SK-N-SH (cell line): ENCODE measurements at regions not wholly inside any gene's neighbourhood (a gene's known extent, or its start where the extent isn't known, plus 50 kb on each side); places are given as distances from the start of the nearest gene placed in this dataset.
"Not testable (repeated sequence)": the region's sequence is repeated elsewhere in the genome, so short reads cannot be mapped to it uniquely, and the experiment has no call there.

Experiments
- CTCF ChIA-PET: fragments of 300-600, 350-600 bp; formaldehyde crosslinking; extraction: SDS; loops from one replicate; lab custom pipeline; 2021; lab: Yijun Ruan, JAX
- POLR2A ChIA-PET: fragments of 350-600 bp; sonication (Branson Sonifier 250); formaldehyde crosslinking; extraction: SDS; loops from one replicate; lab custom pipeline; 2020; ENCODE audit warnings: antibody characterized with exemption, inconsistent platforms; lab: Yijun Ruan, JAX
- DNase-seq: peaks from one replicate; pipeline ENCODE4 v3.0.0; 2012
- H2AFZ ChIP-seq: fragments of 200-600 bp; sonication (generic); 2 replicates; pipeline ENCODE4 v1.8.1; 2016; ENCODE audit warnings: antibody characterized with exemption, mild to moderate bottlenecking, low read depth
- H3F3A ChIP-seq: fragments of 200-600 bp; sonication (generic); replicated peaks from 2 replicates; pipeline ENCODE3; 2016; ENCODE audit warnings: antibody characterized with exemption, mild to moderate bottlenecking; ENCODE audit not compliant: insufficient read depth
- H3K27ac ChIP-seq, 2 experiments: fragments of 200-500 bp in 1 of 2; fragments of 200-600 bp in 1 of 2; sonication (Bioruptor generic) in 1 of 2; sonication (generic), shearing (Covaris generic) in 1 of 2; 2 replicates each; pipeline versions ENCODE4 v1.5.1 to v1.6.1; 2014 to 2016; ENCODE audit warnings: low read depth in 2 of 2, inconsistent platforms in 1 of 2, low read length in 1 of 2, mild to moderate bottlenecking in 1 of 2, mixed read lengths in 1 of 2
- H3K27me3 ChIP-seq: fragments of 200-600 bp; sonication (generic), shearing (Covaris generic); 2 replicates; pipeline ENCODE4 v1.6.1; 2016; ENCODE audit warnings: mixed run types; ENCODE audit not compliant: insufficient read depth
- H3K36me3 ChIP-seq, 2 experiments: fragments of 200-500 bp in 1 of 2; fragments of 200-600 bp in 1 of 2; sonication (Bioruptor generic) in 1 of 2; sonication (generic) in 1 of 2; replicated peaks in 1 of 2; 2 replicates each; pipeline versions ENCODE3 to v1.5.1; 2014 to 2016; ENCODE audit warnings: low read length in 1 of 2, mild to moderate bottlenecking in 1 of 2; ENCODE audit not compliant: insufficient read depth in 2 of 2, control insufficient read depth in 1 of 2
- H3K4me1 ChIP-seq, 2 experiments: fragments of 200-500 bp in 1 of 2; fragments of 200-600 bp in 1 of 2; sonication (Bioruptor generic) in 1 of 2; sonication (generic), shearing (Covaris generic) in 1 of 2; 2 replicates each; pipeline versions ENCODE4 v1.5.1 to v1.6.1; 2014 to 2016; ENCODE audit warnings: low read depth in 1 of 2, low read length in 1 of 2, mixed run types in 1 of 2; ENCODE audit not compliant: insufficient read depth in 2 of 2, control insufficient read depth in 1 of 2
- H3K4me2 ChIP-seq: fragments of 200-600 bp; sonication (generic), shearing (Covaris generic); 2 replicates; pipeline ENCODE4 v1.6.1; 2017; ENCODE audit warnings: mixed run types
- H3K4me3 ChIP-seq, 2 experiments: fragments of 200-500 bp in 1 of 2; fragments of 200-600 bp in 1 of 2; sonication (Bioruptor generic) in 1 of 2; sonication (generic), shearing (Covaris generic) in 1 of 2; 2 replicates each; pipeline versions ENCODE4 v1.5.1 to v1.8.1; 2014 to 2016; ENCODE audit warnings: low read depth in 2 of 2, inconsistent platforms in 1 of 2, low read length in 1 of 2, mild to moderate bottlenecking in 1 of 2, mixed read lengths in 1 of 2, moderate library complexity in 1 of 2
- H3K79me2 ChIP-seq: fragments of 200-600 bp; sonication (generic); 2 replicates; pipeline ENCODE4 v1.8.1; 2017; ENCODE audit warnings: mild to moderate bottlenecking; ENCODE audit not compliant: insufficient read depth
- H3K9ac ChIP-seq: fragments of 200-600 bp; sonication (generic); 2 replicates; pipeline ENCODE4 v1.6.1; 2017; ENCODE audit warnings: mixed run types
- H3K9me2 ChIP-seq: fragments of 200-600 bp; sonication (generic); 2 replicates; pipeline ENCODE4 v1.6.1; 2017; ENCODE audit warnings: mixed run types
- H3K9me3 ChIP-seq: fragments of 200-600 bp; sonication (generic); 2 replicates; pipeline ENCODE4 v1.6.1; 2017; ENCODE audit warnings: mixed run types, mild to moderate bottlenecking, moderate library complexity
- H4K20me1 ChIP-seq: fragments of 200-600 bp; sonication (generic); 2 replicates; pipeline ENCODE4 v1.6.1; 2017; ENCODE audit warnings: mild to moderate bottlenecking, mixed run types; ENCODE audit not compliant: insufficient read depth
- CTCF ChIP-seq: fragments of 200-600 bp; sonication (generic); IDR thresholded peaks from 2 replicates; pipeline ENCODE4 v1.6.1; 2017; ENCODE audit warnings: antibody characterized with exemption, mild to moderate bottlenecking, moderate library complexity
- FOSL2 ChIP-seq: IDR thresholded peaks from 2 replicates; pipeline ENCODE4 v1.4.0; 2012; ENCODE audit warnings: low read depth, mild to moderate bottlenecking, moderate library complexity, borderline replicate concordance
- FOXM1 ChIP-seq: IDR thresholded peaks from 2 replicates; pipeline ENCODE4 v1.4.0; 2012; ENCODE audit warnings: low read depth, mild to moderate bottlenecking
- NFIC ChIP-seq: IDR thresholded peaks from 2 replicates; pipeline ENCODE4 v1.4.0; 2012; ENCODE audit warnings: borderline replicate concordance
- PBX3 ChIP-seq: IDR thresholded peaks from 2 replicates; pipeline ENCODE4; 2012
- POLR2AphosphoS5 ChIP-seq: IDR thresholded peaks from 2 replicates; pipeline ENCODE4 v1.6.1; 2012; ENCODE audit warnings: low read depth, low read length
- RAD21 ChIP-seq: IDR thresholded peaks from 2 replicates; pipeline ENCODE4 v1.6.1; 2012; ENCODE audit warnings: mild to moderate bottlenecking, low read length
- RFX5 ChIP-seq: IDR thresholded peaks from 2 replicates; pipeline ENCODE4 v1.6.1; 2012; ENCODE audit warnings: mild to moderate bottlenecking, improper control_type of control experiment, low read length
- RXRA ChIP-seq: IDR thresholded peaks from 2 replicates; pipeline ENCODE4 v1.4.0; 2012; ENCODE audit warnings: low read depth, mild to moderate bottlenecking, borderline replicate concordance
- TAF1 ChIP-seq: IDR thresholded peaks from 2 replicates; pipeline ENCODE4 v1.6.1; 2012; ENCODE audit warnings: low read depth, mild to moderate bottlenecking, low read length, moderate library complexity, borderline replicate concordance
- USF1 ChIP-seq: IDR thresholded peaks from 2 replicates; pipeline ENCODE4 v1.4.0; 2012; ENCODE audit warnings: low read depth, borderline replicate concordance
- USF2 ChIP-seq: fragments of 150-350 bp; IDR thresholded peaks from 2 replicates; pipeline ENCODE4 v1.6.1; 2017; ENCODE audit warnings: antibody characterized with exemption, low read length, low read depth, borderline replicate concordance
- ZBTB33 ChIP-seq: IDR thresholded peaks from 2 replicates; pipeline ENCODE4 v1.4.0; 2012; ENCODE audit warnings: low read depth, borderline replicate concordance
- WGBS: methylation state at CpG from one replicate; pipeline ENCODE4 v1.1.6; 2017; ENCODE audit warnings: low lambda C conversion rate; 5-methylcytosine and 5-hydroxymethylcytosine counted together

GRCh38 chr1:113207019-113207418 lies 134.0 kb downstream of the LRIG2 start:
- Histone ChIP-seq H3K9me2 (no peaks in the 10 kb centered on the region), H3K9me3 (no peaks in the 10 kb centered on the region), H3K9ac (no peak overlapping the region), H3K27ac (no peak overlapping the region), H3K27me3 (no peaks in the 10 kb centered on the region; the same call in 1 of the 2 replicates), H3K4me3 (no peak overlapping the region), H3K79me2 (no peaks in the 10 kb centered on the region), H3K4me1 (peaks cover 0 to 32% of the 10 kb centered on the region in 2 experiments; a peak in 2 of 4 replicates), H2AFZ (no peak overlapping the region), H3K36me3 (no peaks in the 10 kb centered on the region)
- DNase-seq: no peak
- 0% methylated on average over 1 of the region's 2 CpGs for WGBS
- CTCF ChIA-PET: interaction anchor here (1.0 to 1.4 kb wide), 3 partner anchors 12 to 134 kb away, joined by 3 to 5 read pairs (median 4); partner anchors contain the start of gene LRIG2
- POLR2A ChIA-PET: no interaction called here
- TF ChIP-seq NFIC (no peak), CTCF (no peak), RXRA (no peak)
- TF ChIP-seq, all 33 proteins: peak for 0
- Histone ChIP-seq H3F3A (no peaks in the 10 kb centered on the region), H3K4me2 (no peak overlapping the region), H4K20me1 (no peaks in the 10 kb centered on the region)

GRCh38 chr1:113207457-113207856 lies 134.5 kb downstream of the LRIG2 start:
- Histone ChIP-seq H3K4me3 (no peak overlapping the region), H3K79me2 (no peaks in the 10 kb centered on the region), H3K4me2 (no peak overlapping the region), H3F3A (no peaks in the 10 kb centered on the region), H3K9me3 (no peaks in the 10 kb centered on the region), H2AFZ (no peak overlapping the region), H3K36me3 (no peaks in the 10 kb centered on the region), H3K9ac (no peak overlapping the region), H3K9me2 (no peaks in the 10 kb centered on the region), H3K27me3 (no peaks in the 10 kb centered on the region; the same call in 1 of the 2 replicates), H3K4me1 (peaks cover 0 to 36% of the 10 kb centered on the region in 2 experiments; a peak in 2 of 4 replicates), H3K27ac (no peak overlapping the region), H4K20me1 (no peaks in the 10 kb centered on the region)
- ChIA-PET POLR2A (no interaction called here), CTCF (interaction anchor here (1.0 to 4.1 kb wide), 2 partner anchors 12 to 13 kb away, joined by 3 to 16 read pairs; no protein-coding TSS in a partner anchor)
- TF ChIP-seq ZBTB33 (no peak), RAD21 (no peak), TAF1 (no peak), USF2 (no peak), RXRA (no peak), RFX5 (no peak), FOXM1 (no peak), USF1 (no peak), PBX3 (no peak), FOSL2 (no peak), POLR2AphosphoS5 (no peak)
- no peak for DNase-seq
- 63% methylated on average over 1 of the region's 1 CpG for WGBS

GRCh38 chr1:113208425-113208824 lies 135.4 kb downstream of the LRIG2 start:
- WGBS: 81% methylated on average over 9 of the region's 9 CpGs
- H4K20me1 ChIP-seq, H3K9ac ChIP-seq, H3K4me2 ChIP-seq, H2AFZ ChIP-seq, H3K27me3 ChIP-seq, H3K27ac ChIP-seq, DNase-seq, H3K79me2 ChIP-seq, H3K9me3 ChIP-seq, POLR2A ChIA-PET, H3F3A ChIP-seq, H3K9me2 ChIP-seq, H3K4me3 ChIP-seq, H3K36me3 ChIP-seq: not testable (repeated sequence)
- CTCF ChIA-PET: interaction anchor here (4.1 kb wide), 1 partner anchor 12 kb away, joined by 16 read pairs; no protein-coding TSS in a partner anchor
- H3K4me1 ChIP-seq: peaks cover 0 to 36% of the 10 kb centered on the region in 2 experiments; a peak in 2 of 4 replicates
